ENCODE measurements at regions not wholly inside any gene's neighbourhood (a gene's known extent, or its start where the extent isn't known, plus 50 kb on each side); places are given as distances from the start of the nearest gene placed in this dataset.

- peaks cover 0 to 5% (median 0%) of the 10 kb centered on the region in 3 donors for H3K4me1 ChIP-seq (ENCODE audit: control insufficient read depth in 2 of 3, insufficient read depth in 2 of 3, low read depth in 1 of 3, low read length in 3 of 3)
- no peaks in the 10 kb centered on the region for H3K36me3 ChIP-seq (ENCODE audit: control insufficient read depth in 2 of 3, insufficient read depth in 3 of 3, low read length in 3 of 3)
- no peaks in the 10 kb centered on the region for H3K27me3 ChIP-seq (ENCODE audit: control insufficient read depth, insufficient read depth, low read length)
- no peak overlapping the region for H3K4me3 ChIP-seq (ENCODE audit: low read length in 3 of 3)
- peak; percentile 30 for FAIRE-seq
- no peak for TF ChIP-seq CTCF (IDR thresholded peaks at IDR 0.05; ENCODE audit: borderline replicate concordance, extremely low read depth, insufficient read depth)
- peak in 2 of 5 donors; percentile 32 to 44 for DNase-seq
- H3K27ac ChIP-seq (ENCODE audit: low read depth in 2 of 2, low read length in 2 of 2), result no peak overlapping the region
- intact Hi-C loops (cut with DNase I), result no loop called here
- H3K9me3 ChIP-seq (ENCODE audit: control insufficient read depth in 2 of 3, insufficient read depth in 1 of 3, low read length in 3 of 3), result peaks cover 0 to 3% (median 0%) of the 10 kb centered on the region in 3 donors
- H3K9ac ChIP-seq (ENCODE audit: low read length in 3 of 3), result no peak overlapping the region
Observed at GRCh38 chr4:188989371-188989770, 850.1 kb downstream of the TRIML1 start.

GRCh38 chr4:188992706-188993105 is 853.5 kb downstream of the TRIML1 start:
- no peak for FAIRE-seq
- TF ChIP-seq CTCF (IDR thresholded peaks at IDR 0.05; ENCODE audit: borderline replicate concordance, extremely low read depth, insufficient read depth), result no peak
- no peak for DNase-seq

GRCh38 chr4:188993871-188994270 is 854.6 kb downstream of the TRIML1 start:
- DNase-seq (no peak), FAIRE-seq (no peak)
- H3K4me1 ChIP-seq (ENCODE audit: control insufficient read depth in 2 of 3, insufficient read depth in 2 of 3, low read depth in 1 of 3, low read length in 3 of 3), result no peaks in the 10 kb centered on the region
- no peak overlapping the region for H3K4me3 ChIP-seq (ENCODE audit: low read length in 3 of 3)
- TF ChIP-seq CTCF (IDR thresholded peaks at IDR 0.05; ENCODE audit: borderline replicate concordance, extremely low read depth, insufficient read depth), result no peak
- H3K27me3 ChIP-seq (ENCODE audit: control insufficient read depth, insufficient read depth, low read length), result no peaks in the 10 kb centered on the region
- no peak overlapping the region for H3K9ac ChIP-seq (ENCODE audit: low read length in 3 of 3)
- intact Hi-C loops (cut with DNase I), result no loop called here
- H3K27ac ChIP-seq (ENCODE audit: low read depth in 2 of 2, low read length in 2 of 2), result no peak overlapping the region
- no peaks in the 10 kb centered on the region for H3K9me3 ChIP-seq (ENCODE audit: control insufficient read depth in 2 of 3, insufficient read depth in 1 of 3, low read length in 3 of 3)
- H3K36me3 ChIP-seq (ENCODE audit: control insufficient read depth in 2 of 3, insufficient read depth in 3 of 3, low read length in 3 of 3), result no peaks in the 10 kb centered on the region

More at GRCh38 chr4:188992706-188993105, 853.5 kb downstream of the TRIML1 start:
- Histone ChIP-seq H3K9me3 (ENCODE audit: control insufficient read depth in 2 of 3, insufficient read depth in 1 of 3, low read length in 3 of 3) (no peaks in the 10 kb centered on the region), H3K4me1 (ENCODE audit: control insufficient read depth in 2 of 3, insufficient read depth in 2 of 3, low read depth in 1 of 3, low read length in 3 of 3) (no peaks in the 10 kb centered on the region), H3K9ac (ENCODE audit: low read length in 3 of 3) (no peak overlapping the region), H3K4me3 (ENCODE audit: low read length in 3 of 3) (no peak overlapping the region), H3K27me3 (ENCODE audit: control insufficient read depth, insufficient read depth, low read length) (no peaks in the 10 kb centered on the region), H3K27ac (ENCODE audit: low read depth in 2 of 2, low read length in 2 of 2) (no peak overlapping the region), H3K36me3 (ENCODE audit: control insufficient read depth in 2 of 3, insufficient read depth in 3 of 3, low read length in 3 of 3) (no peaks in the 10 kb centered on the region)
- intact Hi-C loops (cut with DNase I), result no loop called here
